OCI-LY7 (cell line): ENCODE measurements at regions not wholly inside any gene's neighbourhood (a gene's known extent, or its start where the extent isn't known, plus 50 kb on each side); places are given as distances from the start of the nearest gene placed in this dataset.

Experiments
- EZH2phosphoT487 ChIP-seq: fragments of 200-600 bp; sonication (generic); IDR thresholded peaks from 2 replicates; pipeline ENCODE4 v1.6.1; 2018; ENCODE audit warnings: low read depth, borderline replicate concordance, mild to moderate bottlenecking, mixed run types, antibody characterized with exemption, low read length, moderate library complexity, mixed read lengths
- TF ChIP-seq, protein P1 (sequence below): fragments of 200-600 bp; sonication (generic); conservative IDR thresholded peaks from 2 replicates; pipeline ENCODE4 v1.5.1; 2014; ENCODE audit warnings: mild to moderate bottlenecking, antibody characterized with exemption, low read length, moderate library complexity, mixed read lengths

DNA sequence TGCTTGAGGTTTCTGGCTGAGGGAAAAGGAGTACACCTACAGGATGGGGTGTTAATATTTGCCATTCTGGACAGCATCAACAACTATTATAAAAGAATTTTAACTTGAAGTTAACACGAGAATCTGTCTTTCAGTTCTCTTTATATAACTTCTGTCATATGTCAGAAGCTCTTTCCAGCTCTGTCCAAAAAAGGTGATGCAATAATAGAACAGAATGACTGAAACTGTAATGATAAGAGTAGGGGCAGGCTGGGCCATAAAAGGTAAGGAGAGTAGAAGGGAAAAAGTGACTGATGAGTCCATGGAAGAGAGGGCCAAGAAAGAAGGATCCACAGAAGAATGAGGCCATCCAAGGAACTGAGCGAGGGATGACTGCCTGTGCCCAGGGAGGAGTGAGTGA is 966.7 kb upstream of the FBXO33 start:
- TF ChIP-seq, protein P1, sequence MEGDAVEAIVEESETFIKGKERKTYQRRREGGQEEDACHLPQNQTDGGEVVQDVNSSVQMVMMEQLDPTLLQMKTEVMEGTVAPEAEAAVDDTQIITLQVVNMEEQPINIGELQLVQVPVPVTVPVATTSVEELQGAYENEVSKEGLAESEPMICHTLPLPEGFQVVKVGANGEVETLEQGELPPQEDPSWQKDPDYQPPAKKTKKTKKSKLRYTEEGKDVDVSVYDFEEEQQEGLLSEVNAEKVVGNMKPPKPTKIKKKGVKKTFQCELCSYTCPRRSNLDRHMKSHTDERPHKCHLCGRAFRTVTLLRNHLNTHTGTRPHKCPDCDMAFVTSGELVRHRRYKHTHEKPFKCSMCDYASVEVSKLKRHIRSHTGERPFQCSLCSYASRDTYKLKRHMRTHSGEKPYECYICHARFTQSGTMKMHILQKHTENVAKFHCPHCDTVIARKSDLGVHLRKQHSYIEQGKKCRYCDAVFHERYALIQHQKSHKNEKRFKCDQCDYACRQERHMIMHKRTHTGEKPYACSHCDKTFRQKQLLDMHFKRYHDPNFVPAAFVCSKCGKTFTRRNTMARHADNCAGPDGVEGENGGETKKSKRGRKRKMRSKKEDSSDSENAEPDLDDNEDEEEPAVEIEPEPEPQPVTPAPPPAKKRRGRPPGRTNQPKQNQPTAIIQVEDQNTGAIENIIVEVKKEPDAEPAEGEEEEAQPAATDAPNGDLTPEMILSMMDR = no peak
- TF ChIP-seq EZH2phosphoT487 = no peak
